ENCODE measurements at regions not wholly inside any gene's neighbourhood (a gene's known extent, or its start where the extent isn't known, plus 50 kb on each side); places are given as distances from the start of the nearest gene placed in this dataset.

- TF ChIP-seq TARDBP (IDR thresholded peaks at IDR 0.05) (no peak), SUZ12 (IDR thresholded peaks at IDR 0.05) (no peak)
Measured at GRCh38 chr20:51899674-51900073, 97.4 kb upstream of the SALL4 start.
